Endothelial cell of umbilical vein (primary cell): ENCODE measurements at regions not wholly inside any gene's neighbourhood (a gene's known extent, or its start where the extent isn't known, plus 50 kb on each side); places are given as distances from the start of the nearest gene placed in this dataset.

Source experiments
- BruUV-seq: library from RNA; stranded (reverse); fragments of 400-500 nt; replicated peaks from 2 replicates; lab custom pipeline; 2021; lab: Mats Ljungman, UMichigan
- CTCF ChIA-PET: fragments of 300-600, 350-600 bp; sonication (Branson Sonifier 250); formaldehyde crosslinking; loops from one replicate; lab custom pipeline; 2021; ENCODE audit warnings: antibody characterized with exemption, inconsistent platforms; lab: Charles Lee
- POLR2A ChIA-PET: fragments of 300-600, 350-600 bp; sonication (Branson Sonifier 250); formaldehyde crosslinking; loops from one replicate; lab custom pipeline; 2021; ENCODE audit warnings: antibody characterized with exemption, inconsistent platforms; lab: Charles Lee
- DNase-seq: peaks from one replicate; pipeline ENCODE4 v3.0.0-alpha.2; 2011; ENCODE audit warnings: low read depth, low spot score
- FAIRE-seq: peaks from 2 replicates; lab custom pipeline; 2011; peaks lifted over from hg19 to GRCh38; lab: Jason Lieb, UNC
- H2AFZ ChIP-seq: 2 replicates; pipeline ENCODE4 v1.6.0; 2012; ENCODE audit warnings: low read depth, low read length, control low read depth, inconsistent platforms
- H3K27ac ChIP-seq: 2 replicates; pipeline ENCODE4 v1.5.1; 2011; ENCODE audit warnings: low read depth, mild to moderate bottlenecking, control low read depth, low read length, moderate library complexity; ENCODE audit not compliant: insufficient read depth
- H3K27me3 ChIP-seq, 2 experiments: 2 replicates each; pipeline versions ENCODE4 v1.6.0 to v1.6.1; 2011; ENCODE audit warnings: low read length in 2 of 2, mixed read lengths in 1 of 2; ENCODE audit not compliant: control insufficient read depth in 2 of 2, insufficient read depth in 2 of 2
- H3K36me3 ChIP-seq, 2 experiments: 2 replicates in 1 of 2; 3 replicates in 1 of 2; pipeline ENCODE4 v1.5.1; 2011; ENCODE audit warnings: low read length in 2 of 2, mild to moderate bottlenecking in 1 of 2, moderate library complexity in 1 of 2; ENCODE audit not compliant: control insufficient read depth in 2 of 2, insufficient read depth in 2 of 2; ENCODE audit errors: extremely low read depth in 1 of 2
- H3K4me1 ChIP-seq: 3 replicates; pipeline ENCODE4 v1.5.1; 2011; ENCODE audit warnings: mild to moderate bottlenecking, low read length; ENCODE audit not compliant: control insufficient read depth, insufficient read depth; ENCODE audit errors: extremely low read depth
- H3K4me2 ChIP-seq: 2 replicates; pipeline ENCODE4 v1.6.1; 2011; ENCODE audit warnings: low read length, control low read depth, mixed read lengths; ENCODE audit not compliant: insufficient read depth
- H3K4me3 ChIP-seq, 3 experiments: fragments of 200-600 bp in 1 of 3; sonication (generic), shearing (Covaris generic) in 1 of 3; replicated peaks in 1 of 3; 2 replicates each; pipeline ENCODE4 v1.5.1; 2011 to 2016; ENCODE audit warnings: control low read depth in 3 of 3, low read length in 3 of 3, mild to moderate bottlenecking in 2 of 3, inconsistent platforms in 1 of 3, low read depth in 1 of 3, moderate library complexity in 1 of 3; ENCODE audit not compliant: insufficient read depth in 1 of 3
- H3K79me2 ChIP-seq: 2 replicates; pipeline ENCODE4 v1.6.0; 2012; ENCODE audit warnings: low read length, inconsistent platforms; ENCODE audit not compliant: control insufficient read depth, insufficient read depth
- H3K9ac ChIP-seq: replicated peaks from 2 replicates; pipeline ENCODE3; 2011; ENCODE audit warnings: low read length, control low read depth; ENCODE audit not compliant: insufficient read depth; ENCODE audit errors: extremely low read depth
- H3K9me1 ChIP-seq: replicated peaks from 3 replicates; pipeline ENCODE4 v1.6.0; 2011; ENCODE audit warnings: mild to moderate bottlenecking, low read length; ENCODE audit not compliant: control insufficient read depth, insufficient read depth; ENCODE audit errors: extremely low read depth
- H3K9me3 ChIP-seq: replicated peaks from 2 replicates; pipeline ENCODE4 v1.5.1; 2012; ENCODE audit warnings: low read length, inconsistent platforms; ENCODE audit not compliant: control insufficient read depth, insufficient read depth
- H4K20me1 ChIP-seq: replicated peaks from 2 replicates; pipeline ENCODE3; 2011; ENCODE audit warnings: mild to moderate bottlenecking, low read length; ENCODE audit not compliant: control insufficient read depth, insufficient read depth; ENCODE audit errors: extremely low read depth
- EZH2 ChIP-seq: IDR thresholded peaks from 2 replicates; pipeline ENCODE4 v1.6.1; 2012; ENCODE audit warnings: borderline replicate concordance, low read depth, mild to moderate bottlenecking, moderate library complexity, low read length, inconsistent platforms; ENCODE audit not compliant: severe bottlenecking
- FOS ChIP-seq: IDR thresholded peaks from 2 replicates; pipeline ENCODE4 v1.6.1; 2011; ENCODE audit warnings: mild to moderate bottlenecking, low read length, moderate library complexity, borderline replicate concordance; ENCODE audit not compliant: insufficient read depth
- GATA2 ChIP-seq: IDR thresholded peaks from 2 replicates; pipeline ENCODE4 v1.7.0; 2011; ENCODE audit warnings: low read depth, mild to moderate bottlenecking, moderate library complexity, mixed read lengths, low read length; ENCODE audit not compliant: insufficient read length, insufficient read depth
- JUN ChIP-seq: IDR thresholded peaks from 2 replicates; pipeline ENCODE4 v1.6.1; 2011; ENCODE audit warnings: borderline replicate concordance, low read depth; ENCODE audit not compliant: insufficient read length, insufficient read depth
- MYC ChIP-seq: IDR thresholded peaks from one replicate; pipeline ENCODE4 v1.6.1; 2011; ENCODE audit warnings: mild to moderate bottlenecking, low read depth, low read length
- POLR2A ChIP-seq: IDR thresholded peaks from 2 replicates; pipeline ENCODE4 v1.6.1; 2012; ENCODE audit warnings: low read depth, mild to moderate bottlenecking, control low read depth, low read length
- POLR2AphosphoS5 ChIP-seq: IDR thresholded peaks from 2 replicates; pipeline ENCODE4 v1.6.1; 2012; ENCODE audit warnings: low read depth, mild to moderate bottlenecking, control low read depth, low read length, moderate library complexity; ENCODE audit not compliant: insufficient read depth
- dilution Hi-C: fragments of 300-500 bp; cut with MboI; formaldehyde crosslinking; loops from one replicate; pipeline ENCODE4 v1.15.0; 2019; ENCODE audit warnings: low sequenced_read_pairs; ENCODE audit not compliant: extremely low pct_ligation_motif_present
- intact Hi-C: fragments of 100-400 bp; cut with micrococcal nuclease; formaldehyde crosslinking; loops from one replicate; pipeline ENCODE4 v1.10.0; 2022
- TF ChIP-seq, protein P1 (sequence below), 2 donors: IDR thresholded peaks; 1 replicate in 1 of 2; 2 replicates in 1 of 2; pipeline ENCODE4 v1.5.1; 2011; ENCODE audit warnings: low read length in 2 of 2, mild to moderate bottlenecking in 2 of 2, moderate library complexity in 2 of 2, control low read depth in 1 of 2, inconsistent platforms in 1 of 2, low read depth in 1 of 2; ENCODE audit not compliant: insufficient read depth in 1 of 2; ENCODE audit errors: extremely low read depth in 1 of 2
- TF ChIP-seq, protein P2 (sequence below): IDR thresholded peaks from 2 replicates; pipeline ENCODE4 v1.6.1; 2011; ENCODE audit not compliant: insufficient read depth, insufficient read length

DNA sequence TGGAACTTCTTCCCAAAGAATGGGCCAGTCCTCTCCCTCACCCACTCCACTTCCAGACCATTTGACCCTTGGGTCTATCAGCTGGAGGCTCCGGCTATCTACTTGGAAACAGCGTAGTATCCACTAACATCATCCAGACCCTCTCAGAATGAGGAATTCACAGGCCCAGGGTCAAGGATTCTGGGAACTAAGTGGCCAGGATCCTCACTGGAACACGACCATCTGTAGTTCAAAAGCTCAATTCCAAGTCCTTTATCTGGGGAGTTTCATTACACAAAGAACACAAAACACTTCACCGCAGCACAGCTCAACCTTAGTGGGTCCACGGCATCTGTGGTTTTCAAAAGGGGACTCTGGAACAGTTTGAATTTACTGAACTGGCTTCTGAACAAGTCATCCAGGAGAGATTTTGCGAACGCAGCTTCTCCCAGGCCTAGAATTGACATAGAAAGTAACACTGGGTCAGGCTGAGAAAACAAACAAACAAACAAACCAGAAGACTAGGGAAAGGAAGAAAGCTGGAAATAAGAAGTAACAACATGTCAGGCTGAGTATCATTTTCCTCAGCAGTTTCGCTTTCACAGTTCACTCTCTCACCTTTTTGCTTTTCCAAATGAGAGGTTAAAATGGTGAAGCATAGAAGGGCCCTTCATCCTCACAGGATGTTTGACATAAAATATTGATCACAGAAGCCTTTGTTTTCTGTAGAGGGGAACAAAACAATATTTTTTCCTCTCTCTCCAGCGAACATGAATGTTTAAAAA lies 57.6 kb upstream of the USP6NL start:
- no peak for FAIRE-seq

More for the DNA sequence above, 57.6 kb upstream of the USP6NL start:
- Histone ChIP-seq H3K4me1 (peaks cover 12% of the 10 kb centered on the region), H3K27me3 (peaks cover 5 to 7% of the 10 kb centered on the region in 2 experiments), H3K4me2 (no peak overlapping the region), H2AFZ (no peak overlapping the region), H3K4me3 (no peak overlapping the region), H3K9me3 (no peaks in the 10 kb centered on the region), H3K9me1 (no peaks in the 10 kb centered on the region), H3K36me3 (no peaks in the 10 kb centered on the region), H4K20me1 (no peaks in the 10 kb centered on the region), H3K79me2 (no peaks in the 10 kb centered on the region), H3K27ac (no peak overlapping the region), H3K9ac (no peak overlapping the region)
- ChIA-PET POLR2A (no interaction called here), CTCF (interaction anchor here (0.6 to 0.9 kb wide), 3 partner anchors 16 to 97 kb away, joined by 3 to 4 read pairs (median 3); no protein-coding TSS in a partner anchor)
- DNase-seq = no peak
- no TSS peak for BruUV-seq
- dilution Hi-C loops (no loop called here), intact Hi-C loops (no loop called here)
- TF ChIP-seq MYC (no peak), EZH2 (no peak), GATA2 (no peak), POLR2AphosphoS5 (no peak), POLR2A (no peak), JUN (no peak), FOS (no peak)
- TF ChIP-seq, protein P1, sequence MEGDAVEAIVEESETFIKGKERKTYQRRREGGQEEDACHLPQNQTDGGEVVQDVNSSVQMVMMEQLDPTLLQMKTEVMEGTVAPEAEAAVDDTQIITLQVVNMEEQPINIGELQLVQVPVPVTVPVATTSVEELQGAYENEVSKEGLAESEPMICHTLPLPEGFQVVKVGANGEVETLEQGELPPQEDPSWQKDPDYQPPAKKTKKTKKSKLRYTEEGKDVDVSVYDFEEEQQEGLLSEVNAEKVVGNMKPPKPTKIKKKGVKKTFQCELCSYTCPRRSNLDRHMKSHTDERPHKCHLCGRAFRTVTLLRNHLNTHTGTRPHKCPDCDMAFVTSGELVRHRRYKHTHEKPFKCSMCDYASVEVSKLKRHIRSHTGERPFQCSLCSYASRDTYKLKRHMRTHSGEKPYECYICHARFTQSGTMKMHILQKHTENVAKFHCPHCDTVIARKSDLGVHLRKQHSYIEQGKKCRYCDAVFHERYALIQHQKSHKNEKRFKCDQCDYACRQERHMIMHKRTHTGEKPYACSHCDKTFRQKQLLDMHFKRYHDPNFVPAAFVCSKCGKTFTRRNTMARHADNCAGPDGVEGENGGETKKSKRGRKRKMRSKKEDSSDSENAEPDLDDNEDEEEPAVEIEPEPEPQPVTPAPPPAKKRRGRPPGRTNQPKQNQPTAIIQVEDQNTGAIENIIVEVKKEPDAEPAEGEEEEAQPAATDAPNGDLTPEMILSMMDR (IDR thresholded peaks at IDR 0.05; ENCODE audit: extremely low read depth in 1 of 2, insufficient read depth in 1 of 2, low read depth in 1 of 2, low read length in 2 of 2) = no peak
- TF ChIP-seq, protein P2, sequence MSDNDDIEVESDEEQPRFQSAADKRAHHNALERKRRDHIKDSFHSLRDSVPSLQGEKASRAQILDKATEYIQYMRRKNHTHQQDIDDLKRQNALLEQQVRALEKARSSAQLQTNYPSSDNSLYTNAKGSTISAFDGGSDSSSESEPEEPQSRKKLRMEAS = no peak
